ENCODE measurements at regions not wholly inside any gene's neighbourhood (a gene's known extent, or its start where the extent isn't known, plus 50 kb on each side); places are given as distances from the start of the nearest gene placed in this dataset.

GRCh38 chr2:129175051-129175450 lies 804.4 kb upstream of the RAB6C start:
- Histone ChIP-seq H3K36me3 (ENCODE audit: control insufficient read depth, insufficient read depth, low read length) (no peaks in the 10 kb centered on the region), H3K27ac (ENCODE audit: insufficient read depth, low read length) (no peak overlapping the region), H4K20me1 (ENCODE audit: control insufficient read depth, extremely low read depth, insufficient read depth, low read length) (no peaks in the 10 kb centered on the region), H3K9ac (ENCODE audit: insufficient read depth, low read length) (no peak overlapping the region), H3K4me2 (ENCODE audit: extremely low read depth, insufficient read depth, low read length) (no peak overlapping the region), H3K79me2 (ENCODE audit: control insufficient read depth, insufficient read depth, low read length) (no peaks in the 10 kb centered on the region), H3K27me3 (ENCODE audit: control insufficient read depth, insufficient read depth, low read length) (no peaks in the 10 kb centered on the region), H3K4me1 (ENCODE audit: control insufficient read depth, extremely low read depth, insufficient read depth, low read length) (no peaks in the 10 kb centered on the region), H2AFZ (ENCODE audit: low read length) (no peak overlapping the region), H3K4me3 (replicated peaks in 1 of 4; ENCODE audit: control extremely low read depth in 1 of 4, insufficient read depth in 1 of 4, low read depth in 3 of 4, low read length in 4 of 4) (no peak overlapping the region), H3K9me3 (ENCODE audit: control insufficient read depth, insufficient read depth, low read depth, low read length) (no peaks in the 10 kb centered on the region)
- DNase-seq (ENCODE audit: low read depth in 2 of 2): no peak
- no peak for TF ChIP-seq CTCF (conservative IDR thresholded peaks at IDR 0.05 in 1 of 2, IDR thresholded peaks at IDR 0.05 in 1 of 2; ENCODE audit: low read depth in 1 of 2, low read length in 2 of 2)
- TF ChIP-seq EZH2 (IDR thresholded peaks at IDR 0.05; ENCODE audit: low read length, missing control alignments): no peak

- H2AFZ ChIP-seq (ENCODE audit: low read length): no peak overlapping the region
- no peaks in the 10 kb centered on the region for H3K79me2 ChIP-seq (ENCODE audit: control insufficient read depth, insufficient read depth, low read length)
- no peaks in the 10 kb centered on the region for H3K27me3 ChIP-seq (ENCODE audit: control insufficient read depth, insufficient read depth, low read length)
- no peak overlapping the region for H3K4me2 ChIP-seq (ENCODE audit: extremely low read depth, insufficient read depth, low read length)
- H3K27ac ChIP-seq (ENCODE audit: insufficient read depth, low read length): no peak overlapping the region
- TF ChIP-seq EZH2 (IDR thresholded peaks at IDR 0.05; ENCODE audit: low read length, missing control alignments) (no peak), CTCF (conservative IDR thresholded peaks at IDR 0.05 in 1 of 2, IDR thresholded peaks at IDR 0.05 in 1 of 2; ENCODE audit: low read depth in 1 of 2, low read length in 2 of 2) (no peak)
- H3K9ac ChIP-seq (ENCODE audit: insufficient read depth, low read length): no peak overlapping the region
- no peak for DNase-seq (ENCODE audit: low read depth in 2 of 2)
- no peaks in the 10 kb centered on the region for H3K4me1 ChIP-seq (ENCODE audit: control insufficient read depth, extremely low read depth, insufficient read depth, low read length)
- H3K4me3 ChIP-seq (replicated peaks in 1 of 4; ENCODE audit: control extremely low read depth in 1 of 4, insufficient read depth in 1 of 4, low read depth in 3 of 4, low read length in 4 of 4): no peak overlapping the region
- no peaks in the 10 kb centered on the region for H4K20me1 ChIP-seq (ENCODE audit: control insufficient read depth, extremely low read depth, insufficient read depth, low read length)
- no peaks in the 10 kb centered on the region for H3K9me3 ChIP-seq (ENCODE audit: control insufficient read depth, insufficient read depth, low read depth, low read length)
- H3K36me3 ChIP-seq (ENCODE audit: control insufficient read depth, insufficient read depth, low read length): no peaks in the 10 kb centered on the region
Observed at GRCh38 chr2:129176375-129176774, 803.1 kb upstream of the RAB6C start.

- H3K4me1 ChIP-seq (ENCODE audit: control insufficient read depth, extremely low read depth, insufficient read depth, low read length): no peaks in the 10 kb centered on the region
- no peak overlapping the region for H3K27ac ChIP-seq (ENCODE audit: insufficient read depth, low read length)
- no peaks in the 10 kb centered on the region for H3K79me2 ChIP-seq (ENCODE audit: control insufficient read depth, insufficient read depth, low read length)
- H3K4me3 ChIP-seq (replicated peaks in 1 of 4; ENCODE audit: control extremely low read depth in 1 of 4, insufficient read depth in 1 of 4, low read depth in 3 of 4, low read length in 4 of 4): no peak overlapping the region
- DNase-seq (ENCODE audit: low read depth in 2 of 2): peak; percentile 3 to 29
- no peak overlapping the region for H2AFZ ChIP-seq (ENCODE audit: low read length)
- H3K4me2 ChIP-seq (ENCODE audit: extremely low read depth, insufficient read depth, low read length): no peak overlapping the region
- no peaks in the 10 kb centered on the region for H3K27me3 ChIP-seq (ENCODE audit: control insufficient read depth, insufficient read depth, low read length)
- no peaks in the 10 kb centered on the region for H3K36me3 ChIP-seq (ENCODE audit: control insufficient read depth, insufficient read depth, low read length)
- no peaks in the 10 kb centered on the region for H4K20me1 ChIP-seq (ENCODE audit: control insufficient read depth, extremely low read depth, insufficient read depth, low read length)
- no peak for TF ChIP-seq CTCF (conservative IDR thresholded peaks at IDR 0.05 in 1 of 2, IDR thresholded peaks at IDR 0.05 in 1 of 2; ENCODE audit: low read depth in 1 of 2, low read length in 2 of 2)
- no peak for TF ChIP-seq EZH2 (IDR thresholded peaks at IDR 0.05; ENCODE audit: low read length, missing control alignments)
- no peak overlapping the region for H3K9ac ChIP-seq (ENCODE audit: insufficient read depth, low read length)
- H3K9me3 ChIP-seq (ENCODE audit: control insufficient read depth, insufficient read depth, low read depth, low read length): no peaks in the 10 kb centered on the region
Observed at GRCh38 chr2:129178356-129178755, 801.1 kb upstream of the RAB6C start.
